Tibial artery (tissue), 4 donors: ENCODE measurements at regions not wholly inside any gene's neighbourhood (a gene's known extent, or its start where the extent isn't known, plus 50 kb on each side); places are given as distances from the start of the nearest gene placed in this dataset.

ENCODE experiments used
- DNase-seq, 2 donors: peaks; one replicate each; pipeline ENCODE4 v3.0.0-alpha.2; 2019
- H3K27ac ChIP-seq, 2 donors: fragments of 200-600 bp; sonication (generic) in 1 of 2; 1 replicate in 1 of 2; 2 replicates in 1 of 2; pipeline ENCODE4 v1.5.1; 2018 to 2019; ENCODE audit warnings: mild to moderate bottlenecking in 1 of 2
- H3K27me3 ChIP-seq, 2 donors: fragments of 200-600 bp; sonication (generic) in 1 of 2; one replicate each; pipeline versions ENCODE4 v1.5.1 to v1.6.0; 2016 to 2019
- H3K36me3 ChIP-seq, 3 donors: fragments of 200-600 bp; sonication (generic) in 2 of 3; one replicate each; pipeline ENCODE4 v1.5.1; 2016 to 2019; ENCODE audit warnings: mild to moderate bottlenecking in 2 of 3
- H3K4me1 ChIP-seq, 4 donors: fragments of 200-600 bp; sonication (generic) in 2 of 4; 1 replicate in 3 of 4; 2 replicates in 1 of 4; pipeline ENCODE4 v1.5.1; 2016 to 2019
- H3K4me3 ChIP-seq, 2 donors: fragments of 200-600 bp; sonication (generic) in 1 of 2; 1 replicate in 1 of 2; 2 replicates in 1 of 2; pipeline ENCODE4 v1.5.1; 2018 to 2019; ENCODE audit warnings: mild to moderate bottlenecking in 2 of 2
- H3K9me3 ChIP-seq, 3 donors: fragments of 200-600 bp; sonication (generic) in 1 of 3; one replicate each; pipeline ENCODE4 v1.5.1; 2016 to 2019
- CTCF ChIP-seq, 2 experiments: fragments of 200-600 bp in 1 of 2; fragments of 450-650 bp in 1 of 2; IDR thresholded peaks; one replicate each; pipeline ENCODE4 v1.5.1; 2017 to 2019; ENCODE audit warnings: antibody characterized with exemption in 2 of 2, mild to moderate bottlenecking in 1 of 2, moderate library complexity in 1 of 2
- intact Hi-C: fragments of 100-400 bp; cut with DNase I; formaldehyde crosslinking; loops from one replicate; pipeline ENCODE4 v1.15.0; 2023; ENCODE audit warnings: low total_unique reads

- intact Hi-C loops: no loop called here
- DNase-seq: no peak
- H3K9me3 ChIP-seq: no peaks in the 10 kb centered on the region
- H3K36me3 ChIP-seq: no peaks in the 10 kb centered on the region
- no peak overlapping the region for H3K4me3 ChIP-seq
- no peaks in the 10 kb centered on the region for H3K4me1 ChIP-seq
- H3K27me3 ChIP-seq: no peaks in the 10 kb centered on the region
- no peak for TF ChIP-seq CTCF (IDR thresholded peaks at IDR 0.05)
- H3K27ac ChIP-seq: no peak overlapping the region
Measured at GRCh38 chr16:55001931-55002330, 71.3 kb downstream of the IRX5 start.

GRCh38 chr16:55002419-55002818 is 71.8 kb downstream of the IRX5 start:
- Histone ChIP-seq H3K36me3 (no peaks in the 10 kb centered on the region), H3K9me3 (no peaks in the 10 kb centered on the region), H3K4me3 (no peak overlapping the region), H3K27ac (no peak overlapping the region), H3K4me1 (no peaks in the 10 kb centered on the region), H3K27me3 (no peaks in the 10 kb centered on the region)
- no peak for TF ChIP-seq CTCF (IDR thresholded peaks at IDR 0.05)
- intact Hi-C loops: no loop called here
- DNase-seq: no peak

- H3K36me3 ChIP-seq: no peaks in the 10 kb centered on the region
- no peak for DNase-seq
- H3K4me3 ChIP-seq: no peak overlapping the region
- H3K4me1 ChIP-seq: no peaks in the 10 kb centered on the region
- H3K27me3 ChIP-seq: no peaks in the 10 kb centered on the region
- no peak for TF ChIP-seq CTCF (IDR thresholded peaks at IDR 0.05)
- H3K9me3 ChIP-seq: no peaks in the 10 kb centered on the region
- intact Hi-C loops: no loop called here
- H3K27ac ChIP-seq: no peak overlapping the region
Measured at GRCh38 chr16:55003306-55003705, 72.6 kb downstream of the IRX5 start.

GRCh38 chr16:55003916-55004315 is 73.3 kb downstream of the IRX5 start:
- H3K4me3 ChIP-seq: no peak overlapping the region
- no peak overlapping the region for H3K27ac ChIP-seq
- H3K4me1 ChIP-seq: no peaks in the 10 kb centered on the region
- no peaks in the 10 kb centered on the region for H3K36me3 ChIP-seq
- no peak for TF ChIP-seq CTCF (IDR thresholded peaks at IDR 0.05)
- H3K27me3 ChIP-seq: no peaks in the 10 kb centered on the region
- no peak for DNase-seq
- no peaks in the 10 kb centered on the region for H3K9me3 ChIP-seq
- intact Hi-C loops: no loop called here

GRCh38 chr16:55007504-55007903 is 76.8 kb downstream of the IRX5 start:
- no peak for TF ChIP-seq CTCF (IDR thresholded peaks at IDR 0.05)
- intact Hi-C loops: no loop called here

GRCh38 chr16:55008836-55009510 is 78.3 kb downstream of the IRX5 start:
- H3K4me3 ChIP-seq: no peak overlapping the region
- no peak for TF ChIP-seq CTCF (IDR thresholded peaks at IDR 0.05)
- no peaks in the 10 kb centered on the region for H3K4me1 ChIP-seq
- H3K27me3 ChIP-seq: no peaks in the 10 kb centered on the region
- H3K36me3 ChIP-seq: no peaks in the 10 kb centered on the region
- no peaks in the 10 kb centered on the region for H3K9me3 ChIP-seq
- intact Hi-C loops: no loop called here
- no peak for DNase-seq
- no peak overlapping the region for H3K27ac ChIP-seq

More at GRCh38 chr16:55007504-55007903, 76.8 kb downstream of the IRX5 start:
- no peak overlapping the region for H3K27ac ChIP-seq
- no peaks in the 10 kb centered on the region for H3K4me1 ChIP-seq
- no peak overlapping the region for H3K4me3 ChIP-seq
- no peaks in the 10 kb centered on the region for H3K36me3 ChIP-seq
- DNase-seq: no peak
- no peaks in the 10 kb centered on the region for H3K27me3 ChIP-seq
- H3K9me3 ChIP-seq: no peaks in the 10 kb centered on the region
